ENCODE measurements at regions not wholly inside any gene's neighbourhood (a gene's known extent, or its start where the extent isn't known, plus 50 kb on each side); places are given as distances from the start of the nearest gene placed in this dataset.

DNA sequence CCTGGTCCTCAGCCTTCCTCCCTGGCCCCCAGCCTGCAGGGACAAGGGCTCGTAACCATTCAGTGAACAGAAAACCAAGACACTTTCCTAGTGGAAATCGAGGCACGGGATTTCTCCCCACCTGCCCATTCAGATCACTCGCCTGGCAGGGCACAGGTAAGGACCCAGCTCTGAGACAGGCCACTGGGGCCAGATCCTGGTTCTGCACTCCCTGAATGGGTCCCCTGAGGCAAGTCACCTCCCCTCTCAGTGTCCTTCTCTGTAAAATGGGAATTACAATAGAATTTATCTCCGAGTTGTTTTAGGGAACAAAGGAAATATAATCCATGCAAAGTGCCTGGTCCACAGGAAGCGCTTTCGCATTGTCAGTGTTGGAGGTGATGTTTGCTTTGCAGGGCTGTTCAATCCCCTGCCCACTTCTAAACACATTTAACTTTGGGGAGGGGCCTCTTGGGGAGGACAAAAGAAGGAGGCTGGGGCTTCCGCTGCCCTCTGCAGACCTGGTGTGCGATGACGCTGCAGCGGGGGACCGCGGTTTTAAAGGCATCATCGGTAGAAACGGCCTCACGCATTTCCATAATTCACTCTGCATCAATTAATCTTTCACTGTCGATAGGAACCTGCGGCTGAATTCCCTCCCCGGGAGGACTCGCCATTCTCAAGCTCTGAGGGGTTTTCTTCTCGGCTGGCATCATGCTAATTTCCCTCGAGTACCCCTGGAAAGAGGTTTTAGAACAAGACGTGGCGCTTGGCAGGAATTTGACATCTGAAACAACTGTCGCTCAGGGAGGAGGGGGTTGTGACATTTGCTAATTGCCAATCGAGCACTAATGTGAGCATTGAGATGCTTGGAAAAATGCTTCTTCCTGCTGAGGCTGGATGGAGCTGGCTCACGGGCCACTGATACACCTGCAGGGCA, 70.4 kb upstream of the FGF3 start:
- TF ChIP-seq, protein P1, sequence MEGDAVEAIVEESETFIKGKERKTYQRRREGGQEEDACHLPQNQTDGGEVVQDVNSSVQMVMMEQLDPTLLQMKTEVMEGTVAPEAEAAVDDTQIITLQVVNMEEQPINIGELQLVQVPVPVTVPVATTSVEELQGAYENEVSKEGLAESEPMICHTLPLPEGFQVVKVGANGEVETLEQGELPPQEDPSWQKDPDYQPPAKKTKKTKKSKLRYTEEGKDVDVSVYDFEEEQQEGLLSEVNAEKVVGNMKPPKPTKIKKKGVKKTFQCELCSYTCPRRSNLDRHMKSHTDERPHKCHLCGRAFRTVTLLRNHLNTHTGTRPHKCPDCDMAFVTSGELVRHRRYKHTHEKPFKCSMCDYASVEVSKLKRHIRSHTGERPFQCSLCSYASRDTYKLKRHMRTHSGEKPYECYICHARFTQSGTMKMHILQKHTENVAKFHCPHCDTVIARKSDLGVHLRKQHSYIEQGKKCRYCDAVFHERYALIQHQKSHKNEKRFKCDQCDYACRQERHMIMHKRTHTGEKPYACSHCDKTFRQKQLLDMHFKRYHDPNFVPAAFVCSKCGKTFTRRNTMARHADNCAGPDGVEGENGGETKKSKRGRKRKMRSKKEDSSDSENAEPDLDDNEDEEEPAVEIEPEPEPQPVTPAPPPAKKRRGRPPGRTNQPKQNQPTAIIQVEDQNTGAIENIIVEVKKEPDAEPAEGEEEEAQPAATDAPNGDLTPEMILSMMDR (IDR thresholded peaks at IDR 0.05): no peak
- TF ChIP-seq POLR2A (IDR thresholded peaks at IDR 0.05): no peak
